ENCODE measurements at regions not wholly inside any gene's neighbourhood (a gene's known extent, or its start where the extent isn't known, plus 50 kb on each side); places are given as distances from the start of the nearest gene placed in this dataset.
"Not testable (repeated sequence)": the region's sequence is repeated elsewhere in the genome, so short reads cannot be mapped to it uniquely, and the experiment has no call there.

DNA sequence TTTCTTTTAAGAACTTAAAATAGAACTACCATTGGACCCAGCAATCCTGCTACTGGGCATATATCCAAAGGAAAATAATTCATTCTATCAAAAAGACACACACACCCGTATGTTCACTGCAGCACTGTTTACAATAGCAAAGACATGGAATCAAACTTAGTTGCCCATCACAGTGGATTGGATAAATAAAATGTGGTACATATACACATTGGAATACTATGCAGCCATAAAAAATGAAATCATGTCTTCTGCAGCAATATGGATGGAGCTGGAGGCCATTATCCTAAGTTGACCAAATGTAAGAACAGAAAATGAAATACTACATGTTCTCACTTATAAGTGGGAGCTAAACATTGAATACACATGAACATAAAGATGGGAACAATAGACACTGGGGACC lies 585.3 kb upstream of the USP24 start:
- DNase-seq: no peak

DNA sequence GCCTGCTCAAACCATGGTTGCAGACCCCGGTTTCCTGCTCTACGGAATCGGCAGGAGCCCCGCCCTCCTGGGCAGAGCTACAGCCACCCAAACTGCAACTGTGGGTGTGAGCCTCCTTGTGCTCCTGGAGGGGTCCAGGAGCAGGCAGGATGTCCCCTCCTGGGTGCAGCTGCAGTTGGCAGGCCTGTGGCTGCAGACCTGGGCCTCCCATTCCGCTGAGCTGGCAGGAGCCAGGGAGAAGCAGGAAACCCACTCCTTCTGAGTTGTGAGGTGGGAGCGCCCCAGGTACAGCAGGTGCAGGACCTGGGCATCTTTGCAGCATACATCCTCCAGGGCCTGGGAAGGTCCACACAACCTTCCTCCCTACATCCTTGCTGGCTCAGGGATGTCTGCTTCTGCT lies 578.7 kb upstream of the USP24 start:
- no peak for DNase-seq

DNA sequence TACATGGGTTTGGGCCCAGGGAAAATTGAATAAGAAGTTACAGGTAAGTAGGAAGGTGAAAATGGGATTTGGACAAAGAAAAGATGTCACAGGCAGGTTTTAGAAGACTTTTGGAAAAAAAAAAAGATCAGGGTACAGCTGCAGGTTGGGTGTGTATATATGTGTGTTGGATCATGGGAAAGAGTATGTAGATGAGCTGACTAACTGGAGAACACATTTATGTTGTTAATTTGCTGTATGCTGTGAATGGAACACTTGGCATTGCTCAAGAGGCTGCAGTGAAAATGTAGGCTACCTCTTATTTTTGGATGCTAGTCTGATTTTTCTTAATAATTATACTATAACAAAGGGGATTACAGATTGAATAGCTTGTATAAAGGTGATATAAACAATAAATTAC lies 577.7 kb upstream of the USP24 start:
- no peak for DNase-seq

DNA sequence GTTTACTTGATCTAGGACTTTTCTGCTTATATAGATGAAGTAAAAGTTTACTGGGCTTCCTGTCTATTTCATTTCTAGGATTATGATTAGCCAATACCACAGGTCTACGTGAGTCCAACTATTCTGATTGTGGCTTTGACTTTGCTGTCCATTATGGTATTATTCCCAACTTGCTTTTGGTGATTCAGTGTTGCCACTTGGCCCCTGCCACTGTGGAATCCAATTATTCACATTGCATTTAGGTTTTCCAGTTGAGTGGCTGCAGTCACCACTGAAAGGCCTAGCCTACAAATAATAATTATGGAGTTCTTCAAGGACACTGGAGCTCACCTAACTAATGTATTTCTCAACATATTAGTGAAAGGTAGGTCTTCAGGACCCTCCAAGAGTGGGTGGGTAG lies 574.3 kb upstream of the USP24 start:
- DNase-seq: no peak

DNA sequence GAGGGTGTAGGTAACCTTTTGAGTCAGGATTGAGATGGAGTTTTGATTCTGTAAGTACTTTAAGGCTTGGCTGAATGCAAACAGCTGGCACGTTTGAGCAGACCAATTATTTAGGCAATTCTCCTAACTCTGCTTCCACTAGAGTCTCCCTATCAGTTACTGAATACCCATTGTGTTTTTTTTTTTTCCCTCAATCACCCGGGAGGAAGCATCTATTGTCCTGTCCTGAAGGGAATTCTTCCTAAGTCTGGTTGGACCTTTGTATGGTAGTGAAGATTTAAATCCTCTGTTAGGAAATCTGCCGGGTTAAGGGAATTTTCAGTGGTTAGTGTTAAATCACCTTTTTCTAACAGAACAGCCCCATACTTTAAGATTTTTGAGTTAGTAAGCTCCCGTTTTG lies 571.2 kb upstream of the USP24 start:
- DNase-seq: no peak

- DNase-seq: not testable (repeated sequence)
These were observed 569.8 kb upstream of the USP24 start for GRCh38 chr1:55784941-55785450.

DNA sequence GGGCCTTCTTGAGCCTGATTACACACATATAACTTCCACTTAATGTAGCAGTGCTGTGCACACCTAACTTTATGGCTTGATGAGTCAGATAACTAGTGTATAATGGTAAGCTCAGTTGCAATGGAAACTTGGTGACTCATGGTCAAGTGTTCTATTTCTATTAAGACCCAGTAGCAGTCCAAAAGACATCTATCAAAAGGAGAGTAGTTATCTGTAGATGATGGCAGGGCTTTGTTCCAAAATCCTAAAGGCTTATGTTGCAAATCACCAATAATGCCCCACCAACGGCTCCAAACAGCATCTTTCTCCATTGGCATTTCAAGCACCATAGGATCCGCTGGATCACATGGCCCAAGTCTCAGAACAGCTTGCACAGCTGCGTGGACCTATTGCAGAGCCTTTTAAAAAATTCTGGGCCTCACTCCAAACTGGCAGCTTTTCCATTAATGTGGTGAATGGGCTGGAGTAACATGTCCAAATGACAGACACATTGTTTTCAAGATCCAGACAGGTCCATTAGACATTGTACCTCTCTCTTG lies 566.8 kb upstream of the USP24 start:
- DNase-seq: no peak

DNA sequence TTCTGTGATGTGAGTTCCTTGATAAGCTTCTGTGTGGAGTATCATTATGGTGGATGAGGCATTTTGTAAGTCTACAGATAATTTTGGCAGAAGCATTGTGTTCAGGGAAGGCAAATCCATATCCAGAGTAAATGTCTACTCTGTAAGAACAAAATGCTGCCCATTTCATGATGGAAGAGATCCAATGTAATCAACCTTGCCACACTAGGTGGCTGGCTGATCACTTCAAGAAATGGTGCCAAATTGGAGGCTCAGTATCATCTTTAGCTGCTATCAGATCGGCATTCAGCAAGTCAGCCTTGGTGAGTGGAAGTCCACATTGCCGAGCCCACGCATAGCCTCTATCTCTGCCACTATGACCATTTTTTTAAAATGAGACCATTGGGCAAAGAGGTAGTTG lies 565.8 kb upstream of the USP24 start:
- no peak for DNase-seq

- no peak for DNase-seq
These were observed 562.4 kb upstream of the USP24 start for GRCh38 chr1:55777545-55777944.

DNA sequence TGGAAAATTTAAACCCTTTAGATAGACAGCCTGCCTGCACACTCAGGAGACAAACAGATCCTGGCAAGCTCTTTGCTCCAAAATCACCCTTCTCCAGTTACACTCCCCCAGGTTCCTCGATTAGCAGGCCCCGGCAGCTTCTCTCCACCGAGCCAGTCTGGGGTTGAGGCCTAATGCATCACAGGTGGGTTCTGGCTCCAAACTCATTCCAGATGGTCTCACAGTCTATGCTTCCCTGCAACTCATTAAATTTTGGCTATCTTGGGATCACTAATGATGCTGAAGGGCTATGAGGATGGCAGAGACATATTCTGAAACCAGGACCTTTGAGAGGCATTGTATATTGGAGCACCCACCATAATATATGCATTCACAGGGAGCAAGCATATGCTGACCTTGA lies 559.8 kb upstream of the USP24 start:
- no peak for DNase-seq

DNA sequence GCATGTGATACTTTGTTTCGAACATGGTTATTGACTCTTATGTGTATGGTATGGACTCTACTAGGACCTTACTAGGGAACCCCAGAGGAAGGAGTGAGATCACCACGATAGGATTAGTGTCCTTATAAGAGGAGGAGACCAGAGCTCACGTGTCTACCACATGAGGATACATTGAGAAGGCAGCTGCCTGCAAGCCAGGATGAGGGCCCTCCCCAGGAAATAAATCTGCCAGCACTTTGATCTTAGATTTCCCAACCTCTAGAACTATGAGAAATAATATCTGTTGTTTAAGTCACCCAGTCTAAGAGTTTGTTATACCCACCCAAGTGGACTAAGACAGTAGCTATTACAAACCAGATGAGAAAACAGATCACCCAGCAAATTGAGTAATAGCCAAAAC lies 559.3 kb upstream of the USP24 start:
- DNase-seq: no peak

DNA sequence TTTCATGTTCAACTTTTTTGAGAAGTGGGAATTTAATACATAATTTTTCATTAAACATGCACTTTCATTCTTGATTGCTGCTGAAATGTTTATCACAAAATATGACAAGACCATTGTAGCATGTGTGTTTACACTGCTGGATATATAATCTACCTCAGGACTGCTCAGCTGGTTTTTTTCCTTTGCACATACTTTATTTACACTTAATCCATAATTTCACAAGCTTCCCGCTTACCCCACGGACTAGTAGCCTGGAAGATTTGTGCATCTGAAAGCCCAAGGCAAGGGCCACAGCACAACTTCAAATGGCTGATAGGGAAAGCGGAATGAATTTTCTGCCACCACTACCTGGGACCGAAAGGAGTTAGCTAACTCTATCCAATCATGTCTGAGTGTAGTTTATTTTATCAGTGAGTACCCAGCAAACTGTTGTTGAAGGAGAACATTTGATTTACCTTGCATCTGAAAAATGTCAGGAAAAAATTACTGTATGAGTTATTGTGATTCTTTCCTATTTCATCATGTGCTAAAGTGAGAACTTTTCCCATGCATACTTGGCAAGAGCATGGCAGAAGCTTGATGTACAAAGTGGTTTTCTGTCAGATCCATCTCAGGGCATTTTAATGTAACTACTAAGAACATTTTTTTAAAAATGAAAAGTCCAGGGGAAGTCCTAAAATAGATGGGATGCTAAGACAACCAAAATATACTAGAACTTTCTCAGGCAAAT lies 558.2 kb upstream of the USP24 start:
- no peak for DNase-seq

- DNase-seq: no peak
These were observed 553.3 kb upstream of the USP24 start for GRCh38 chr1:55768327-55768952.

DNA sequence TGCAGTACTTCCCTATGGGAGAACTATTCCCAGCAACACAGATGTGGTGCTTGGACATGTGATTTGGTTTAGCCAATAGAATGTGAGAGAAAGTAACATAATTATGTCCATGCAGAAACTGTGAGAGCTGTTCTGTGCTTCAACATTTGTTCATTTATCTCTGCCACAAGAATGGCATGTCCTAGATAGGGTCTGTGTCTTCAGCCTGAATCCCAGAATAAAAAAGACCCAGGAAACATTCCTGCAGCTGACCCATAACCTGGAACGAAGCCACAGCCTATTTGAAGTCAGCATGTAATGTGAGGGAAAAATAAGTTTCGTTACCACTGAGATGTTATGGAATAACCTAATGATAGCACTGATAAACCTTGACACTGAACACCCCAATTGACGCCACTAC lies 552.0 kb upstream of the USP24 start:
- DNase-seq: no peak

GRCh38 chr1:55765505-55765904 lies 550.3 kb upstream of the USP24 start:
- DNase-seq: not testable (repeated sequence)

- no peak for DNase-seq
These were observed 536.6 kb upstream of the USP24 start for GRCh38 chr1:55751776-55752175.

GRCh38 chr1:55750628-55750995 lies 535.4 kb upstream of the USP24 start:
- no peak for DNase-seq

DNA sequence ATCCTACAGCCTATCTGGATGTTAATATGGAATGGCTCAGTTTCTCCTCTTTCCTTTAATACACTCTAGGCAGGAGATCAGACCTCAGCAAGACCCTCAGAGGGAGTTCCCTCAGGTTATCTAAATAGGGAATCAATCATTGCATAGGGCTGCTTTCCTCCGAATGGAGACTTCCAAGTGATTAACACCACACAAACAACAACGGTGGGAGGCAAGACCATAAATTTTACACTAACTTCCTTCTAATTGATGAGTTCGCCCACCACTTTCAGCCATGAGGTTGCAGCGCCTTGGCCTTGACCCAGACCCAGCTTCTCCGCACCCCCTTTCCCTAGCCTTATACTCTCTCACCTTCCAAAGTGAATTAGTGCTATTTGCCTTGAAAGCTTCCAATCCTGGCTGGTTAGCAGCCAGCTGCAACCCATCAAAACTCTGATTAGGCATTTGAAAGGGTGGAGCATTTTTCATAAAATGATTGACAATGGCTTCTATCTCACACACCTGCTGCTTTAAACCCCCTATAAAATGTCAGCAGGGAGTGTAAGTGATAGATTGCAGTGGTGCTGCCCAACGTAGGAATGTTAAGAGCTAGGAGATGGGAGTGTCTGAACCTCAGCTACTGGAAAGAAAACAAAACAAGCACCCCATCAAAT lies 534.9 kb upstream of the USP24 start:
- DNase-seq: no peak

DNA sequence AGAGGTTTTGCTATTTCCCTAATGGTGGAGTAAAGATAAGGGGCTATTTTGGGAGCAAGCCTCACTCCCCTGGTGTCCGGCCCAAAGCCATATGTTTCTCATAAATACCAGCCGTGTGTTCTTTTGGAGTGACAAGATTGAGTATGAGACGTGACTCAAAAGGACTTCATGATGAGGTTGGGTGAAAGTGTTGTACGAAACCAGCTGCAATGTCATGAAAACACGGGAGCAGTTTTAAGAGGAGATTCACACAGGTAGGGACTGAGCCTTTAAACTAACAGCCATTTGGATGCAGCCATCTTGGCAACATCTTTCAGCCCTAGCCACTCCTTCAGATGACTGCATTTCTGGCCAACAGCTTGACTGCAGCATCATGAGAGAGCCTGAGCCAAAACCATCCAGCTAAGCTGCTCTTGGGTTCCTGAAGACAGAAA lies 532.3 kb upstream of the USP24 start:
- no peak for DNase-seq

GRCh38 chr1:55746710-55747109 lies 531.5 kb upstream of the USP24 start:
- no peak for DNase-seq

GRCh38 chr1:55741516-55741915 lies 526.4 kb upstream of the USP24 start:
- no peak for DNase-seq

- DNase-seq: no peak
These were observed 519.9 kb upstream of the USP24 start for GRCh38 chr1:55735106-55735505.

DNA sequence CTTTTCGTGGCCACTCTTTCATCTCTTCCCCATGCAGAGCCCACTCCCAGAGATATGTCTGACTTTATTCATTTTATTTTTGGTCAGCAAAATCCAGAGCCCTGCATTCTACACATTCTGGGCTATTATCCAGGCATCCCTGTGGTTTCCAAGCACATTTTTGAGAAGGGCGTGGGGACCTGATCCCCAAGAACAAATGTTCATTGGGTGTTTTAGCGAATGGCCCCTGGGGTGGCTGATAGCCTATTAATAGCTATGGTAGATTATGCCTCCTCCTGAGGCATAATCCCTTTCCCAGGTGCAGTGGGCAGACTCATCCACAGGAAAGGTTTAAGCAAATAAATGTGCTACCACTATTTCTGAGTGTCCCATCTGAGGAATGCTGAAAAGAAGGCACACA lies 511.8 kb upstream of the USP24 start:
- DNase-seq: no peak

GRCh38 chr1:55725378-55725777 lies 510.2 kb upstream of the USP24 start:
- DNase-seq: no peak

Data from activated CD4-positive, alpha-beta T cell treated with anti-CD3 and anti-CD28 coated beads, Interleukin-10, Interleukin-2, amounts not matched to agents 100 ng/mL and 50 ng/mL, durations not matched to agents 16 hours and 8 hours (primary cell).